GM12878 (cell line): ENCODE measurements at regions not wholly inside any gene's neighbourhood (a gene's known extent, or its start where the extent isn't known, plus 50 kb on each side); places are given as distances from the start of the nearest gene placed in this dataset.

Experiments
- ATAC-seq: fragments of 200-7000 bp; cut with Tn5 transposase; 3 replicates; pipeline ENCODE4 v1.9.1; 2020; ENCODE audit warnings: mild to moderate bottlenecking, moderate library complexity
- BruUV-seq: library from RNA; stranded (reverse); fragments of 400-500 nt; replicated peaks from 2 replicates; lab custom pipeline; 2021; lab: Mats Ljungman, UMichigan
- CTCF ChIA-PET: fragments of 300-600 bp; sonication (Branson Sonifier 250); formaldehyde crosslinking; extraction: SDS; loops from one replicate; lab custom pipeline; 2021; ENCODE audit warnings: inconsistent platforms; lab: Yijun Ruan, JAX
- POLR2A ChIA-PET: fragments of 350-600 bp; formaldehyde crosslinking; extraction: SDS; loops from one replicate; lab custom pipeline; 2021; ENCODE audit warnings: inconsistent platforms; lab: Charles Lee
- RAD21 ChIA-PET: fragments of 300-600 bp; sonication (Branson Sonifier 250); formaldehyde crosslinking; loops from one replicate; lab custom pipeline; 2023; ENCODE audit warnings: antibody characterized with exemption; ENCODE audit not compliant: unreplicated experiment; lab: Charles Lee
- SMC1A ChIA-PET: fragments of 300-600 bp; sonication (Branson Sonifier 250); formaldehyde crosslinking; loops from one replicate; lab custom pipeline; 2023; ENCODE audit not compliant: unreplicated experiment, uncharacterized antibody; lab: Charles Lee
- DNase-seq: peaks from one replicate; pipeline ENCODE4 v3.0.0-alpha.2; 2011; ENCODE audit warnings: low read depth, low spot score
- FAIRE-seq: peaks from 3 replicates; lab custom pipeline; 2011; peaks lifted over from hg19 to GRCh38; lab: Jason Lieb, UNC
- H2AFZ ChIP-seq: 2 replicates; pipeline ENCODE4 v1.6.0; 2011; ENCODE audit warnings: low read depth, low read length, control low read depth; ENCODE audit not compliant: control insufficient read depth
- H3K27ac ChIP-seq: 2 replicates; pipeline ENCODE4 v1.5.1; 2011; ENCODE audit warnings: control low read depth; ENCODE audit not compliant: control insufficient read depth, insufficient read depth
- H3K27me3 ChIP-seq, 2 experiments: replicated peaks in 1 of 2; 2 replicates each; pipeline versions ENCODE4 v1.6.0 to v1.6.1; 2011; ENCODE audit warnings: low read length in 1 of 2; ENCODE audit not compliant: control insufficient read depth in 2 of 2, insufficient read depth in 2 of 2
- H3K36me3 ChIP-seq, 2 experiments: 2 replicates each; pipeline ENCODE4 v1.5.1; 2011; ENCODE audit warnings: low read length in 1 of 2; ENCODE audit not compliant: control insufficient read depth in 2 of 2, insufficient read depth in 2 of 2
- H3K4me1 ChIP-seq: 2 replicates; pipeline ENCODE4 v1.6.1; 2011; ENCODE audit warnings: mild to moderate bottlenecking, low read length, moderate library complexity, mixed read lengths; ENCODE audit not compliant: control insufficient read depth, insufficient read depth
- H3K4me2 ChIP-seq: 2 replicates; pipeline ENCODE4 v1.6.0; 2011; ENCODE audit warnings: control low read depth; ENCODE audit not compliant: control insufficient read depth, insufficient read depth
- H3K4me3 ChIP-seq: fragments of 200-600 bp; sonication (generic); 2 replicates; pipeline ENCODE4 v1.5.1; 2016
- H3K79me2 ChIP-seq: 2 replicates; pipeline ENCODE4 v1.6.0; 2011; ENCODE audit warnings: low read length; ENCODE audit not compliant: control insufficient read depth, insufficient read depth
- H3K9ac ChIP-seq: 2 replicates; pipeline ENCODE4 v1.8.0; 2011; ENCODE audit warnings: low read length, control low read depth, mixed read lengths; ENCODE audit not compliant: control insufficient read depth, insufficient read depth
- H3K9me3 ChIP-seq: replicated peaks from 3 replicates; pipeline ENCODE4 v1.5.1; 2011; ENCODE audit warnings: mild to moderate bottlenecking, low read length; ENCODE audit not compliant: control insufficient read depth, insufficient read depth
- H4K20me1 ChIP-seq: 2 replicates; pipeline ENCODE4 v1.6.0; 2011; ENCODE audit not compliant: control insufficient read depth, insufficient read depth
- DPF2 ChIP-seq: fragments of 450-650 bp; IDR thresholded peaks from 2 replicates; pipeline ENCODE4 v1.6.1; 2017; ENCODE audit warnings: mild to moderate bottlenecking
- NBN ChIP-seq: fragments of 450-650 bp; IDR thresholded peaks from 2 replicates; pipeline ENCODE4 v1.6.1; 2016
- NR2C1 ChIP-seq: fragments of 450-650 bp; IDR thresholded peaks from 2 replicates; pipeline ENCODE4 v1.6.1; 2017; ENCODE audit warnings: antibody characterized with exemption, mild to moderate bottlenecking, moderate library complexity
- SMC3 ChIP-seq: IDR thresholded peaks from 2 replicates; pipeline ENCODE4 v1.6.1; 2011; ENCODE audit warnings: low read length, improper control_type of control experiment, borderline replicate concordance
- SUZ12 ChIP-seq: fragments of 200-600 bp; sonication (generic); IDR thresholded peaks from one replicate; pipeline ENCODE4 v1.6.1; 2018; ENCODE audit warnings: antibody characterized with exemption, mild to moderate bottlenecking; ENCODE audit not compliant: unreplicated experiment
- ZNF207 ChIP-seq: fragments of 450-650 bp; IDR thresholded peaks from 2 replicates; pipeline ENCODE4 v1.6.1; 2014; ENCODE audit warnings: antibody characterized with exemption, mild to moderate bottlenecking, borderline replicate concordance
- WGBS: methylation state at CpG from one replicate; pipeline ENCODE4 v1.1.6; 2016; ENCODE audit warnings: low lambda C conversion rate; ENCODE audit not compliant: insufficient replicate concordance, insufficient coverage; ENCODE audit errors: missing lambda C conversion rate; 5-methylcytosine and 5-hydroxymethylcytosine counted together
- in situ Hi-C: fragments of 300-500 bp; cut with MboI; formaldehyde crosslinking; loops from 9 replicates; pipeline ENCODE4 v1.14.3; 2018; ENCODE audit warnings: mixed read lengths
- intact Hi-C: fragments of 100-400 bp; cut with micrococcal nuclease; formaldehyde crosslinking; loops from one replicate; pipeline ENCODE4 v1.14.2; 2022; ENCODE audit not compliant: unreplicated experiment
- TF ChIP-seq, protein P1 (sequence below): IDR thresholded peaks from 2 replicates; pipeline ENCODE4 v1.6.1; 2011; ENCODE audit warnings: mild to moderate bottlenecking, low read depth, low read length, moderate library complexity; ENCODE audit not compliant: insufficient replicate concordance
- TF ChIP-seq, protein P2 (sequence below): fragments of 450-650 bp; IDR thresholded peaks from 2 replicates; pipeline ENCODE4 v1.6.1; 2017; ENCODE audit warnings: mild to moderate bottlenecking, moderate library complexity
- TF ChIP-seq, protein P3 (sequence below): fragments of 450-650 bp; IDR thresholded peaks from 2 replicates; pipeline ENCODE4 v1.6.1; 2018; ENCODE audit warnings: mild to moderate bottlenecking, low read depth, moderate library complexity; ENCODE audit not compliant: partially characterized antibody

DNA sequence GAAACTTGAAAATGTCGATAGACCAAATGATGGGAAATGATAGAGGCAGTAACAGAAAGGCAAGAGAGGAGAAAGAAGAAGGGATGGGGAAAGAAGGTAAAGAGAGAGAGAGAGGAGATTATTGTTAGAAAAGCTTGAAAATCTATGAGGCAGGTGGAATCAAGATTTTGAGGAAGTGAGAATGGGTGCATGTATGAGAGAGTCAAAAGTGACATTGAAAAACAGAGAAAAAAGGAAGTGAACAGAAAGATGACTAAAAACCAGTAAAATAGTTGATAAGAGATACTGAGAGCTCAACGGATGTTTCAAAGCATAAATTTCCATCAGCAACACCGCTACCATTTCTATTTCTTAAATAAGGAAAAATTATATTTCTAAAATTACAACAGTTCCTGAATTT lies 327.4 kb upstream of the CWC22 start (continued):
- TF ChIP-seq, protein P1, sequence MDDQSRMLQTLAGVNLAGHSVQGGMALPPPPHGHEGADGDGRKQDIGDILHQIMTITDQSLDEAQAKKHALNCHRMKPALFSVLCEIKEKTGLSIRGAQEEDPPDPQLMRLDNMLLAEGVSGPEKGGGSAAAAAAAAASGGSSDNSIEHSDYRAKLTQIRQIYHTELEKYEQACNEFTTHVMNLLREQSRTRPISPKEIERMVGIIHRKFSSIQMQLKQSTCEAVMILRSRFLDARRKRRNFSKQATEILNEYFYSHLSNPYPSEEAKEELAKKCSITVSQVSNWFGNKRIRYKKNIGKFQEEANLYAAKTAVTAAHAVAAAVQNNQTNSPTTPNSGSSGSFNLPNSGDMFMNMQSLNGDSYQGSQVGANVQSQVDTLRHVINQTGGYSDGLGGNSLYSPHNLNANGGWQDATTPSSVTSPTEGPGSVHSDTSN = no peak
- peak; percentile 96 for TF ChIP-seq NBN
- peak; percentile 100 for TF ChIP-seq DPF2

DNA sequence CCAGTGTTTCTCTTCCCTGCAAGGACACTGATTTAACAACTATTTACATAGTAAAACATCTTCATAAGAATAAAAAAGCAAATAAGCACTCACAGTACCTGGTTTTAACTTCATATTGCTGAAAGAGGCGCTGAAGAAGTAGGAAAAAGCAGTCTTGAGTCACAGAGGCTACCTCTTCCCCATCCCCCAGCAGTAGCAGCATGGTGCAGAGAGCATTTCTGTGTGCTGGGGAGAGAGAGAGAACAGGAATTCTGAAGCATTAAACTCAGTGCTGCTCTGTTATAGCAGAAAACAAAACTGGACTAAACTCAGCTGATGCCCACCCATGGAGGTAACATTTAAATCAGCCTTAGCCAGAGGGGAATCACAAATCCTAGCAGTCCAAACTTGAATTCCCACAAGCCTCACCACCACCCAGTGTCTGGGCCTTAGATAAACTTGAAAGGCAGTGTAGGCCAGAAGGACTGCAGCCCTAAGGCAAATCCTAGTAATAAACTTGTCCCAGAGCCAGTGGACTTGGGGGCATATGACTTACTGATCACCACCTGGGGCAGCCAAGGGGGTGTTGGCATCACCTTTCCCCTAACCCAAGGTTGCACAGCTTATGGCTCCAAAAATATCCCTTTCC lies 321.8 kb upstream of the CWC22 start:
- no TSS peak for BruUV-seq
- in situ Hi-C loops = no loop called here
- intact Hi-C loops = no loop called here

More for the DNA sequence above, 321.8 kb upstream of the CWC22 start:
- TF ChIP-seq SMC3 = no peak
- TF ChIP-seq ZNF207 = no peak
- TF ChIP-seq, protein P2, sequence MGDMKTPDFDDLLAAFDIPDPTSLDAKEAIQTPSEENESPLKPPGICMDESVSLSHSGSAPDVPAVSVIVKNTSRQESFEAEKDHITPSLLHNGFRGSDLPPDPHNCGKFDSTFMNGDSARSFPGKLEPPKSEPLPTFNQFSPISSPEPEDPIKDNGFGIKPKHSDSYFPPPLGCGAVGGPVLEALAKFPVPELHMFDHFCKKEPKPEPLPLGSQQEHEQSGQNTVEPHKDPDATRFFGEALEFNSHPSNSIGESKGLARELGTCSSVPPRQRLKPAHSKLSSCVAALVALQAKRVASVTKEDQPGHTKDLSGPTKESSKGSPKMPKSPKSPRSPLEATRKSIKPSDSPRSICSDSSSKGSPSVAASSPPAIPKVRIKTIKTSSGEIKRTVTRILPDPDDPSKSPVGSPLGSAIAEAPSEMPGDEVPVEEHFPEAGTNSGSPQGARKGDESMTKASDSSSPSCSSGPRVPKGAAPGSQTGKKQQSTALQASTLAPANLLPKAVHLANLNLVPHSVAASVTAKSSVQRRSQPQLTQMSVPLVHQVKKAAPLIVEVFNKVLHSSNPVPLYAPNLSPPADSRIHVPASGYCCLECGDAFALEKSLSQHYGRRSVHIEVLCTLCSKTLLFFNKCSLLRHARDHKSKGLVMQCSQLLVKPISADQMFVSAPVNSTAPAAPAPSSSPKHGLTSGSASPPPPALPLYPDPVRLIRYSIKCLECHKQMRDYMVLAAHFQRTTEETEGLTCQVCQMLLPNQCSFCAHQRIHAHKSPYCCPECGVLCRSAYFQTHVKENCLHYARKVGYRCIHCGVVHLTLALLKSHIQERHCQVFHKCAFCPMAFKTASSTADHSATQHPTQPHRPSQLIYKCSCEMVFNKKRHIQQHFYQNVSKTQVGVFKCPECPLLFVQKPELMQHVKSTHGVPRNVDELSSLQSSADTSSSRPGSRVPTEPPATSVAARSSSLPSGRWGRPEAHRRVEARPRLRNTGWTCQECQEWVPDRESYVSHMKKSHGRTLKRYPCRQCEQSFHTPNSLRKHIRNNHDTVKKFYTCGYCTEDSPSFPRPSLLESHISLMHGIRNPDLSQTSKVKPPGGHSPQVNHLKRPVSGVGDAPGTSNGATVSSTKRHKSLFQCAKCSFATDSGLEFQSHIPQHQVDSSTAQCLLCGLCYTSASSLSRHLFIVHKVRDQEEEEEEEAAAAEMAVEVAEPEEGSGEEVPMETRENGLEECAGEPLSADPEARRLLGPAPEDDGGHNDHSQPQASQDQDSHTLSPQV = no peak
- no peak for TF ChIP-seq SUZ12
- TF ChIP-seq NR2C1 = no peak
- TF ChIP-seq, protein P3, sequence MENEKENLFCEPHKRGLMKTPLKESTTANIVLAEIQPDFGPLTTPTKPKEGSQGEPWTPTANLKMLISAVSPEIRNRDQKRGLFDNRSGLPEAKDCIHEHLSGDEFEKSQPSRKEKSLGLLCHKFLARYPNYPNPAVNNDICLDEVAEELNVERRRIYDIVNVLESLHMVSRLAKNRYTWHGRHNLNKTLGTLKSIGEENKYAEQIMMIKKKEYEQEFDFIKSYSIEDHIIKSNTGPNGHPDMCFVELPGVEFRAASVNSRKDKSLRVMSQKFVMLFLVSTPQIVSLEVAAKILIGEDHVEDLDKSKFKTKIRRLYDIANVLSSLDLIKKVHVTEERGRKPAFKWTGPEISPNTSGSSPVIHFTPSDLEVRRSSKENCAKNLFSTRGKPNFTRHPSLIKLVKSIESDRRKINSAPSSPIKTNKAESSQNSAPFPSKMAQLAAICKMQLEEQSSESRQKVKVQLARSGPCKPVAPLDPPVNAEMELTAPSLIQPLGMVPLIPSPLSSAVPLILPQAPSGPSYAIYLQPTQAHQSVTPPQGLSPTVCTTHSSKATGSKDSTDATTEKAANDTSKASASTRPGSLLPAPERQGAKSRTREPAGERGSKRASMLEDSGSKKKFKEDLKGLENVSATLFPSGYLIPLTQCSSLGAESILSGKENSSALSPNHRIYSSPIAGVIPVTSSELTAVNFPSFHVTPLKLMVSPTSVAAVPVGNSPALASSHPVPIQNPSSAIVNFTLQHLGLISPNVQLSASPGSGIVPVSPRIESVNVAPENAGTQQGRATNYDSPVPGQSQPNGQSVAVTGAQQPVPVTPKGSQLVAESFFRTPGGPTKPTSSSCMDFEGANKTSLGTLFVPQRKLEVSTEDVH = no peak
- ChIA-PET POLR2A (no interaction called here), RAD21 (no interaction called here), CTCF (no interaction called here), SMC1A (no interaction called here)
- DNase-seq = no peak
- Histone ChIP-seq H3K27me3 (no peaks in the 10 kb centered on the region), H3K4me1 (no peaks in the 10 kb centered on the region), H3K27ac (no peak overlapping the region), H3K9ac (no peak overlapping the region), H3K4me2 (no peak overlapping the region), H2AFZ (no peak overlapping the region), H3K36me3 (no peaks in the 10 kb centered on the region), H4K20me1 (no peaks in the 10 kb centered on the region), H3K4me3 (no peak overlapping the region), H3K9me3 (no peaks in the 10 kb centered on the region), H3K79me2 (no peaks in the 10 kb centered on the region)
- WGBS = 7% methylated on average over 1 of the region's 1 CpG
- ATAC-seq = no peak
- no peak for FAIRE-seq
